GM23338 (cell line): ENCODE measurements at regions not wholly inside any gene's neighbourhood (a gene's known extent, or its start where the extent isn't known, plus 50 kb on each side); places are given as distances from the start of the nearest gene placed in this dataset.

ENCODE experiments used
- ATAC-seq: fragments of 200-7000 bp; cut with Tn5 transposase; 3 replicates; pipeline ENCODE4 v1.9.1; 2020
- DNase-seq: peaks from one replicate; pipeline ENCODE4 v3.0.0-alpha.2; 2015; ENCODE audit warnings: low spot score
- H2AFZ ChIP-seq: fragments of 200-600 bp; sonication (generic); 2 replicates; pipeline ENCODE4 v1.8.0; 2016; ENCODE audit warnings: antibody characterized with exemption, mild to moderate bottlenecking, moderate library complexity
- H3F3A ChIP-seq: fragments of 200-600 bp; sonication (generic); replicated peaks from 2 replicates; pipeline ENCODE4 v1.8.0; 2017; ENCODE audit warnings: antibody characterized with exemption, mixed run types, low read depth
- H3K27ac ChIP-seq: fragments of 200-600 bp; sonication (generic); 2 replicates; pipeline ENCODE4 v1.6.1; 2016; ENCODE audit warnings: low read depth
- H3K27me3 ChIP-seq: fragments of 200-600 bp; sonication (generic); 2 replicates; pipeline ENCODE4 v1.8.0; 2016; ENCODE audit warnings: mild to moderate bottlenecking, mixed run types, moderate library complexity; ENCODE audit not compliant: insufficient read depth
- H3K36me3 ChIP-seq: fragments of 200-600 bp; sonication (generic); 2 replicates; pipeline ENCODE4 v1.8.0; 2016; ENCODE audit warnings: mild to moderate bottlenecking; ENCODE audit not compliant: insufficient read depth
- H3K4me1 ChIP-seq: fragments of 200-600 bp; sonication (generic); 2 replicates; pipeline ENCODE4 v1.8.0; 2016; ENCODE audit warnings: mild to moderate bottlenecking, moderate library complexity; ENCODE audit not compliant: insufficient read depth
- H3K4me2 ChIP-seq: fragments of 200-600 bp; sonication (generic); 2 replicates; pipeline ENCODE4 v1.7.1; 2017; ENCODE audit warnings: mixed run types
- H3K4me3 ChIP-seq: fragments of 200-600 bp; sonication (generic); 2 replicates; pipeline ENCODE4 v1.6.1; 2016; ENCODE audit warnings: mixed run types
- H3K79me2 ChIP-seq: fragments of 200-600 bp; sonication (generic); replicated peaks from 2 replicates; pipeline ENCODE4 v1.8.0; 2017; ENCODE audit warnings: mild to moderate bottlenecking; ENCODE audit not compliant: insufficient read depth
- H3K9me2 ChIP-seq: fragments of 200-600 bp; sonication (generic); 2 replicates; pipeline ENCODE4 v1.8.0; 2017; ENCODE audit not compliant: insufficient read depth
- H4K20me1 ChIP-seq: fragments of 200-600 bp; sonication (generic); replicated peaks from 2 replicates; pipeline ENCODE4 v1.8.0; 2017; ENCODE audit warnings: mild to moderate bottlenecking; ENCODE audit not compliant: insufficient read depth
- H3K27ac Mint-ChIP-seq: 2 replicates; pipeline ENCODE4 v1.8.0; 2020; ENCODE audit warnings: inconsistent platforms, mild to moderate bottlenecking, moderate library complexity, mixed read lengths
- H3K27me3 Mint-ChIP-seq: 3 replicates; pipeline ENCODE4 v1.8.0; 2022; ENCODE audit warnings: low read depth, mild to moderate bottlenecking, moderate library complexity, mixed read lengths, inconsistent platforms; ENCODE audit not compliant: insufficient read depth, poor library complexity
- H3K36me3 Mint-ChIP-seq: 3 replicates; pipeline ENCODE4 v1.8.0; 2021; ENCODE audit warnings: low read depth, mild to moderate bottlenecking, inconsistent platforms, moderate library complexity, mixed read lengths
- H3K4me1 Mint-ChIP-seq: 3 replicates; pipeline ENCODE4 v1.8.0; 2020; ENCODE audit warnings: mild to moderate bottlenecking, inconsistent platforms, mixed read lengths
- H3K4me3 Mint-ChIP-seq: 3 replicates; pipeline ENCODE4 v1.8.0; 2021; ENCODE audit warnings: moderate library complexity, mild to moderate bottlenecking, inconsistent platforms, mixed read lengths
- H3K9me3 Mint-ChIP-seq: 3 replicates; pipeline ENCODE4 v1.8.0; 2020; ENCODE audit warnings: moderate library complexity, mild to moderate bottlenecking, inconsistent platforms, mixed read lengths
- CREB1 ChIP-seq: fragments of 250-450 bp; sonication (Bioruptor Pico); IDR thresholded peaks from 2 replicates; pipeline ENCODE4 v1.5.0; 2020; ENCODE audit warnings: low read depth, mild to moderate bottlenecking, moderate library complexity
- EZH2 ChIP-seq: fragments of 200-600 bp; sonication (generic); IDR thresholded peaks from one replicate; pipeline ENCODE4 v1.8.0; 2017; ENCODE audit warnings: antibody characterized with exemption, mild to moderate bottlenecking, low read depth; ENCODE audit not compliant: unreplicated experiment
- POLR2AphosphoS5 ChIP-seq: IDR thresholded peaks from 2 replicates; pipeline ENCODE4 v1.6.1; 2016; ENCODE audit warnings: antibody characterized with exemption, low read depth
- STAT1 ChIP-seq: IDR thresholded peaks from one replicate; pipeline ENCODE4 v1.6.1; 2016; ENCODE audit warnings: antibody characterized with exemption; ENCODE audit not compliant: unreplicated experiment
- ZNF114 ChIP-seq: fragments of 250-450 bp; sonication (Bioruptor Pico); IDR thresholded peaks from 2 replicates; pipeline ENCODE4 v1.5.0; 2020; ENCODE audit warnings: mild to moderate bottlenecking, moderate library complexity
- ZNF331 ChIP-seq: fragments of 250-450 bp; sonication (Bioruptor Pico); IDR thresholded peaks from 2 replicates; pipeline ENCODE4 v1.5.0; 2020; ENCODE audit warnings: low read depth, mild to moderate bottlenecking, moderate library complexity
- TF ChIP-seq, protein P1 (sequence below): IDR thresholded peaks from one replicate; pipeline ENCODE4 v1.6.1; 2018; ENCODE audit warnings: antibody characterized with exemption; ENCODE audit not compliant: unreplicated experiment
- TF ChIP-seq, protein P2 (sequence below): IDR thresholded peaks from 2 replicates; pipeline ENCODE4 v1.6.1; 2016; ENCODE audit warnings: antibody characterized with exemption
- TF ChIP-seq, protein P3 (sequence below): fragments of 250-450 bp; sonication (Bioruptor Pico); IDR thresholded peaks from 2 replicates; pipeline ENCODE4 v1.5.0; 2020; ENCODE audit warnings: mild to moderate bottlenecking, moderate library complexity

DNA sequence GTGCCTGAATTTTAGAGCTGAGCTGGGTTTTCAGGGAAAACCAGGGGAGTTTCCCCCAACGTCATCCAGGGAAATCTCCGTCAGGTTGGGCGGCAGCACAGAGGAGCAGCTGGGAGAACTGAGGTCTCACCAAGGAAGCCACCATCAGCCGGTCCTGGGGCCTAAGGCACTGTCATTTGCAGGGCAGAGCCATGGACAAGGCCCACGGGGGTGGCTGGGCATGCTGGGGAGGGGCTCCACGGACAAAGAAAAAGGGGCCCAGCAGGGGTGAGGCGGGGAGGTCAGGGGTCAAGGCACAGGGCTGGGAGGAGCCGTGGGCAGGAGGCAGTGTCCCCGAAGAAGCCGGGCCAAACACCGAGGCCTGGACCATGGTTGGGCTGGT is 109.8 kb downstream of the HMX1 start:
- Histone ChIP-seq H4K20me1 (no peaks in the 10 kb centered on the region), H3K4me2 (no peak overlapping the region), H3K36me3 (no peaks in the 10 kb centered on the region), H3K4me3 (no peak overlapping the region), H2AFZ (no peak overlapping the region), H3K4me1 (no peaks in the 10 kb centered on the region), H3K27me3 (no peaks in the 10 kb centered on the region), H3F3A (no peaks in the 10 kb centered on the region), H3K27ac (no peak overlapping the region), H3K9me2 (no peaks in the 10 kb centered on the region), H3K79me2 (no peaks in the 10 kb centered on the region)
- ATAC-seq = no peak
- Mint-ChIP-seq H3K36me3 (no peaks in the 10 kb centered on the region), H3K4me3 (no peak overlapping the region), H3K4me1 (0 out of 3 replicates have a peak, but pooled peaks cover 2% of the 10 kb centered on the region), H3K27me3 (peaks cover 13% of the 10 kb centered on the region), H3K9me3 (no peaks in the 10 kb centered on the region), H3K27ac (no peak overlapping the region)
- TF ChIP-seq, protein P1, sequence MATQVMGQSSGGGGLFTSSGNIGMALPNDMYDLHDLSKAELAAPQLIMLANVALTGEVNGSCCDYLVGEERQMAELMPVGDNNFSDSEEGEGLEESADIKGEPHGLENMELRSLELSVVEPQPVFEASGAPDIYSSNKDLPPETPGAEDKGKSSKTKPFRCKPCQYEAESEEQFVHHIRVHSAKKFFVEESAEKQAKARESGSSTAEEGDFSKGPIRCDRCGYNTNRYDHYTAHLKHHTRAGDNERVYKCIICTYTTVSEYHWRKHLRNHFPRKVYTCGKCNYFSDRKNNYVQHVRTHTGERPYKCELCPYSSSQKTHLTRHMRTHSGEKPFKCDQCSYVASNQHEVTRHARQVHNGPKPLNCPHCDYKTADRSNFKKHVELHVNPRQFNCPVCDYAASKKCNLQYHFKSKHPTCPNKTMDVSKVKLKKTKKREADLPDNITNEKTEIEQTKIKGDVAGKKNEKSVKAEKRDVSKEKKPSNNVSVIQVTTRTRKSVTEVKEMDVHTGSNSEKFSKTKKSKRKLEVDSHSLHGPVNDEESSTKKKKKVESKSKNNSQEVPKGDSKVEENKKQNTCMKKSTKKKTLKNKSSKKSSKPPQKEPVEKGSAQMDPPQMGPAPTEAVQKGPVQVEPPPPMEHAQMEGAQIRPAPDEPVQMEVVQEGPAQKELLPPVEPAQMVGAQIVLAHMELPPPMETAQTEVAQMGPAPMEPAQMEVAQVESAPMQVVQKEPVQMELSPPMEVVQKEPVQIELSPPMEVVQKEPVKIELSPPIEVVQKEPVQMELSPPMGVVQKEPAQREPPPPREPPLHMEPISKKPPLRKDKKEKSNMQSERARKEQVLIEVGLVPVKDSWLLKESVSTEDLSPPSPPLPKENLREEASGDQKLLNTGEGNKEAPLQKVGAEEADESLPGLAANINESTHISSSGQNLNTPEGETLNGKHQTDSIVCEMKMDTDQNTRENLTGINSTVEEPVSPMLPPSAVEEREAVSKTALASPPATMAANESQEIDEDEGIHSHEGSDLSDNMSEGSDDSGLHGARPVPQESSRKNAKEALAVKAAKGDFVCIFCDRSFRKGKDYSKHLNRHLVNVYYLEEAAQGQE = no peak
- TF ChIP-seq ZNF114 (CRISPR knock-in tag) = no peak
- DNase-seq = no peak

DNA sequence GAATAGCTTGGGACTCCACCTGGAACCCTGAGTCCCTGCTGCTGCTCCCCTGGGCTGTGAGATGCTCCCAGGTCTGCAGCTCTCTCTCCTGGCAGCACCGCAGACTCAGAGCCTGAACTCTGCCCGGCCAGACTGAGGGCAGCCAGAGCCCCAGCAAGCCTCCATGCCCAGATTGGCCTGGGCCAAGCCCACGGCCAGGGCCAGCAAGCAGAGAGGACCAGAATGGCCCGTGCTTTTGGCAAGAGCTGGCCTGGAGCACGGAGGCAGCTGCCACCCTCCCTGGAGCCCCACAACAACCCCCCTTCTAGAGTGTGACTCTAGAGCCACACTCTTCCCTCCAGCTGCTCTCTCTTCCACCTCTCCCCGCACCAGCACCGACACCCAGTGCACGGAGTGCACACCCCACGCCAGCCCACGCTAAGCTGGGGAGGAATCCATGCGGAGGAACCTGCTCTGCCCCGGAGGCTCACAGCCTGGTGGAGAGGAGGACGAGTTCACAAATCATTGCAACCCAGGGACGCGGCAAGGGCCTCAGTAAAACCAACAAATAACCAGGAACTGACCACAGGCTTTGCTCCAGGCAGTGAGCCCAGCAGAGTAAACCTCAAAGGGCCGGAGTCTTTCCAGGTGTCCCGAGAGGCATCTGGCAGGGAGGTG is 110.3 kb downstream of the HMX1 start:
- Histone ChIP-seq H3K4me1 (no peaks in the 10 kb centered on the region), H2AFZ (no peak overlapping the region), H3K9me2 (no peaks in the 10 kb centered on the region), H3F3A (no peaks in the 10 kb centered on the region), H3K4me2 (no peak overlapping the region), H4K20me1 (no peaks in the 10 kb centered on the region), H3K4me3 (no peak overlapping the region), H3K36me3 (no peaks in the 10 kb centered on the region), H3K27me3 (no peaks in the 10 kb centered on the region), H3K79me2 (no peaks in the 10 kb centered on the region), H3K27ac (no peak overlapping the region)
- 0 out of 3 replicates have a peak, but pooled peaks cover 2% of the 10 kb centered on the region for H3K4me1 Mint-ChIP-seq
- no peak overlapping the region for H3K4me3 Mint-ChIP-seq
- ATAC-seq = no peak
- DNase-seq = no peak
- H3K9me3 Mint-ChIP-seq = no peaks in the 10 kb centered on the region
- H3K36me3 Mint-ChIP-seq = no peaks in the 10 kb centered on the region
- no peak overlapping the region for H3K27ac Mint-ChIP-seq
- H3K27me3 Mint-ChIP-seq = peaks cover 10% of the 10 kb centered on the region
- TF ChIP-seq POLR2AphosphoS5 (no peak), EZH2 (no peak), ZNF331 (CRISPR knock-in tag) (no peak), ZNF114 (CRISPR knock-in tag) (no peak), CREB1 (CRISPR knock-in tag) (no peak), STAT1 (no peak)
- TF ChIP-seq, protein P2, sequence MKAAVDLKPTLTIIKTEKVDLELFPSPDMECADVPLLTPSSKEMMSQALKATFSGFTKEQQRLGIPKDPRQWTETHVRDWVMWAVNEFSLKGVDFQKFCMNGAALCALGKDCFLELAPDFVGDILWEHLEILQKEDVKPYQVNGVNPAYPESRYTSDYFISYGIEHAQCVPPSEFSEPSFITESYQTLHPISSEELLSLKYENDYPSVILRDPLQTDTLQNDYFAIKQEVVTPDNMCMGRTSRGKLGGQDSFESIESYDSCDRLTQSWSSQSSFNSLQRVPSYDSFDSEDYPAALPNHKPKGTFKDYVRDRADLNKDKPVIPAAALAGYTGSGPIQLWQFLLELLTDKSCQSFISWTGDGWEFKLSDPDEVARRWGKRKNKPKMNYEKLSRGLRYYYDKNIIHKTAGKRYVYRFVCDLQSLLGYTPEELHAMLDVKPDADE = no peak
- TF ChIP-seq, protein P3, sequence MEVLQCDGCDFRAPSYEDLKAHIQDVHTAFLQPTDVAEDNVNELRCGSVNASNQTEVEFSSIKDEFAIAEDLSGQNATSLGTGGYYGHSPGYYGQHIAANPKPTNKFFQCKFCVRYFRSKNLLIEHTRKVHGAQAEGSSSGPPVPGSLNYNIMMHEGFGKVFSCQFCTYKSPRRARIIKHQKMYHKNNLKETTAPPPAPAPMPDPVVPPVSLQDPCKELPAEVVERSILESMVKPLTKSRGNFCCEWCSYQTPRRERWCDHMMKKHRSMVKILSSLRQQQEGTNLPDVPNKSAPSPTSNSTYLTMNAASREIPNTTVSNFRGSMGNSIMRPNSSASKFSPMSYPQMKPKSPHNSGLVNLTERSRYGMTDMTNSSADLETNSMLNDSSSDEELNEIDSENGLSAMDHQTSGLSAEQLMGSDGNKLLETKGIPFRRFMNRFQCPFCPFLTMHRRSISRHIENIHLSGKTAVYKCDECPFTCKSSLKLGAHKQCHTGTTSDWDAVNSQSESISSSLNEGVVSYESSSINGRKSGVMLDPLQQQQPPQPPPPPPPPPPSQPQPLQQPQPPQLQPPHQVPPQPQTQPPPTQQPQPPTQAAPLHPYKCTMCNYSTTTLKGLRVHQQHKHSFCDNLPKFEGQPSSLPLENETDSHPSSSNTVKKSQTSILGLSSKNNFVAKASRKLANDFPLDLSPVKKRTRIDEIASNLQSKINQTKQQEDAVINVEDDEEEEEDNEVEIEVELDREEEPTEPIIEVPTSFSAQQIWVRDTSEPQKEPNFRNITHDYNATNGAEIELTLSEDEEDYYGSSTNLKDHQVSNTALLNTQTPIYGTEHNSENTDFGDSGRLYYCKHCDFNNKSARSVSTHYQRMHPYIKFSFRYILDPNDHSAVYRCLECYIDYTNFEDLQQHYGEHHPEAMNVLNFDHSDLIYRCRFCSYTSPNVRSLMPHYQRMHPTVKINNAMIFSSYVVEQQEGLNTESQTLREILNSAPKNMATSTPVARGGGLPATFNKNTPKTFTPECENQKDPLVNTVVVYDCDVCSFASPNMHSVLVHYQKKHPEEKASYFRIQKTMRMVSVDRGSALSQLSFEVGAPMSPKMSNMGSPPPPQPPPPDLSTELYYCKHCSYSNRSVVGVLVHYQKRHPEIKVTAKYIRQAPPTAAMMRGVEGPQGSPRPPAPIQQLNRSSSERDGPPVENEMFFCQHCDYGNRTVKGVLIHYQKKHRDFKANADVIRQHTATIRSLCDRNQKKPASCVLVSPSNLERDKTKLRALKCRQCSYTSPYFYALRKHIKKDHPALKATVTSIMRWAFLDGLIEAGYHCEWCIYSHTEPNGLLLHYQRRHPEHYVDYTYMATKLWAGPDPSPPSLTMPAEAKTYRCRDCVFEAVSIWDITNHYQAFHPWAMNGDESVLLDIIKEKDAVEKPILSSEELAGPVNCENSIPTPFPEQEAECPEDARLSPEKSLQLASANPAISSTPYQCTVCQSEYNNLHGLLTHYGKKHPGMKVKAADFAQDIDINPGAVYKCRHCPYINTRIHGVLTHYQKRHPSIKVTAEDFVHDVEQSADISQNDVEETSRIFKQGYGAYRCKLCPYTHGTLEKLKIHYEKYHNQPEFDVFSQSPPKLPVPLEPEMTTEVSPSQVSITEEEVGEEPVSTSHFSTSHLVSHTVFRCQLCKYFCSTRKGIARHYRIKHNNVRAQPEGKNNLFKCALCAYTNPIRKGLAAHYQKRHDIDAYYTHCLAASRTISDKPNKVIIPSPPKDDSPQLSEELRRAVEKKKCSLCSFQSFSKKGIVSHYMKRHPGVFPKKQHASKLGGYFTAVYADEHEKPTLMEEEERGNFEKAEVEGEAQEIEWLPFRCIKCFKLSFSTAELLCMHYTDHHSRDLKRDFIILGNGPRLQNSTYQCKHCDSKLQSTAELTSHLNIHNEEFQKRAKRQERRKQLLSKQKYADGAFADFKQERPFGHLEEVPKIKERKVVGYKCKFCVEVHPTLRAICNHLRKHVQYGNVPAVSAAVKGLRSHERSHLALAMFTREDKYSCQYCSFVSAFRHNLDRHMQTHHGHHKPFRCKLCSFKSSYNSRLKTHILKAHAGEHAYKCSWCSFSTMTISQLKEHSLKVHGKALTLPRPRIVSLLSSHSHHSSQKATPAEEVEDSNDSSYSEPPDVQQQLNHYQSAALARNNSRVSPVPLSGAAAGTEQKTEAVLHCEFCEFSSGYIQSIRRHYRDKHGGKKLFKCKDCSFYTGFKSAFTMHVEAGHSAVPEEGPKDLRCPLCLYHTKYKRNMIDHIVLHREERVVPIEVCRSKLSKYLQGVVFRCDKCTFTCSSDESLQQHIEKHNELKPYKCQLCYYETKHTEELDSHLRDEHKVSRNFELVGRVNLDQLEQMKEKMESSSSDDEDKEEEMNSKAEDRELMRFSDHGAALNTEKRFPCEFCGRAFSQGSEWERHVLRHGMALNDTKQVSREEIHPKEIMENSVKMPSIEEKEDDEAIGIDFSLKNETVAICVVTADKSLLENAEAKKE (CRISPR knock-in tag) = no peak
